K562 (cell line): ENCODE measurements at regions not wholly inside any gene's neighbourhood (a gene's known extent, or its start where the extent isn't known, plus 50 kb on each side); places are given as distances from the start of the nearest gene placed in this dataset.

Experiments
- MAFK ChIP-seq: IDR thresholded peaks from 2 replicates; pipeline ENCODE4 v1.6.1; 2011; ENCODE audit warnings: low read length, improper control_type of control experiment
- ZNF143 ChIP-seq: sonication (generic); formaldehyde crosslinking; IDR thresholded peaks from 2 replicates; pipeline ENCODE4 v1.9.0; 2022; ENCODE audit warnings: mild to moderate bottlenecking, missing genetic modification reagents

DNA sequence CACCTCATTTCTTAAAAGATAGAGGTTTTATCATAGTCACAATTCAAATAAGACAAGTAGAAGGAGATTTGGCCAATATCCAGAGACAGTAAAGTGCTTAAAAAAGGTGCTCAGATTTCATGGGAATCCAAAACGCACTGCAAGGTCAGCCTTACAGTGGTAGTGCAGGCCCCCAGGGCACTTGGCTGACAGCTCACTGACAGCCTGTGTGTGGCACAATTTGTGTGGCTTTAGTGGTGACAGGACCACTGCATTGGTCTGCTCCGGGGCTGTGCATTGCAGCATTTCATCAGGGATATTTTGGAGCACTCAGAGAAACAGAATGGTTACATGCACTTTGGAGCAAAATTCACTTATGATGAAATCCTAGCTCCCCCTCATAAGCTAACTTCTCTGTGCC is 544.3 kb downstream of the NTRK3 start:
- TF ChIP-seq MAFK, result no peak
- TF ChIP-seq ZNF143 (CRISPR knock-in tag), result no peak
